GM10266 (cell line): ENCODE measurements at regions not wholly inside any gene's neighbourhood (a gene's known extent, or its start where the extent isn't known, plus 50 kb on each side); places are given as distances from the start of the nearest gene placed in this dataset.

ENCODE experiments used
- DNase-seq: peaks from one replicate; pipeline ENCODE4 v3.0.0; 2012; ENCODE audit errors: extremely low spot score
- TF ChIP-seq, protein P1 (sequence below): IDR thresholded peaks from 2 replicates; pipeline ENCODE4 v1.5.1; 2012; ENCODE audit warnings: mild to moderate bottlenecking, low read depth; ENCODE audit not compliant: control insufficient read depth, insufficient read depth; ENCODE audit errors: missing control alignments

DNA sequence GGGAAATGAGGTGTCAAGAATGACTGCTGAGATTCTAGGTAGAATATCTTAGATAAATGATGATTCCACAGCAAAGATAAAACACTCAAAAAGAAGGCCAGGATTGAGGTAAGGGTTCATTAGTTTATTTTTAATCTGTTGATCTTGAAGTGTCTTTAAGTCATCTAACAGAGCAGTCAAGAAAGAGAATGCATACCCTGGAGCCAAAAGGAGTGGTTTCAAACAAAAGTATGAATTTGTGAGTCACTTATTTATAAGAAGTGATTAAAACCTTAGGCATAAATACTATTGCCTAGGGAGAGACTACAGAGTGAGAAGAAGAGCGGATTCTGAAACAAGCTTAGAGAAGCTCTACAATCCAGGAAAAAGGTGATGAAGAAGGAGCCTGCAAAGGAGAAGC, 541.0 kb downstream of the DTWD2 start:
- TF ChIP-seq, protein P1, sequence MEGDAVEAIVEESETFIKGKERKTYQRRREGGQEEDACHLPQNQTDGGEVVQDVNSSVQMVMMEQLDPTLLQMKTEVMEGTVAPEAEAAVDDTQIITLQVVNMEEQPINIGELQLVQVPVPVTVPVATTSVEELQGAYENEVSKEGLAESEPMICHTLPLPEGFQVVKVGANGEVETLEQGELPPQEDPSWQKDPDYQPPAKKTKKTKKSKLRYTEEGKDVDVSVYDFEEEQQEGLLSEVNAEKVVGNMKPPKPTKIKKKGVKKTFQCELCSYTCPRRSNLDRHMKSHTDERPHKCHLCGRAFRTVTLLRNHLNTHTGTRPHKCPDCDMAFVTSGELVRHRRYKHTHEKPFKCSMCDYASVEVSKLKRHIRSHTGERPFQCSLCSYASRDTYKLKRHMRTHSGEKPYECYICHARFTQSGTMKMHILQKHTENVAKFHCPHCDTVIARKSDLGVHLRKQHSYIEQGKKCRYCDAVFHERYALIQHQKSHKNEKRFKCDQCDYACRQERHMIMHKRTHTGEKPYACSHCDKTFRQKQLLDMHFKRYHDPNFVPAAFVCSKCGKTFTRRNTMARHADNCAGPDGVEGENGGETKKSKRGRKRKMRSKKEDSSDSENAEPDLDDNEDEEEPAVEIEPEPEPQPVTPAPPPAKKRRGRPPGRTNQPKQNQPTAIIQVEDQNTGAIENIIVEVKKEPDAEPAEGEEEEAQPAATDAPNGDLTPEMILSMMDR = no peak
- no peak for DNase-seq

DNA sequence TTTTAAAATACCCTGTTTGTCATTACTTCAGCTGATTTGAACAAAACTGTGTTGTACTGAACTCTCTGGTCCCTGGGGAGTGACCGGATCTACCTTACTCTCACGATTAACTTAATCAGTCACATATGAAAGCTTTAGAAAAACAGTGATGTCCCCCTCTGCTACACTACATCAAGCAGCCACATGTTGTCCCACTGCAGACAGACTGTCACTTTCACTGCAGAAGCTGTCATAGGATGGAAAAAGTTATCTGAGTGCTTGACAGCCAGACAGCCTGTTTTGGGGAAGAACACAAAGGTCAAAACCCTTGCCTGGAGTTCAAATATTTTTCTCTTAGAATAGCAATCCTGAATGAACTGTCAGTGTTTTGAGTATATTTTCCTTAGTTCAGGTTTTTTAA, 546.4 kb downstream of the DTWD2 start:
- TF ChIP-seq, protein P1 = no peak
- DNase-seq = no peak

DNA sequence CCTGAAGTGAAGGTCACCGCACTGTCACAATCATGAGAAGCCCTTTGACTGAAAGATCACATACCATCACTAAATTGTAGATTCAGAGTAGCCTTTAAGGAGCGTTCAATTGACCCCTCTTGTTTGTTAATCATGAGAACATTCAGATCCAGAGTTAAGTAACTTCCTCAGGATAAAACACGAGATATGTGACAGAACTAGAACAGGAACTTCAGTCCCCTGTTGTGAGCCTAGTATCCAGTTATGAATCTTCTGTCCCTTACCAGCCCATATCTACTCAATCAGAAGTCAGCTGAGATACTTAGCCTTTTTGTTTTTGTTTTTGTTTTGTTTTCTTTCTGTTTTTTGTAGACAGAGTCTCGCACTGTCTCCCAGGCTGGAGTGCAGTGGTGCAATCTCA, 547.3 kb downstream of the DTWD2 start:
- no peak for DNase-seq
- TF ChIP-seq, protein P1 = no peak

DNA sequence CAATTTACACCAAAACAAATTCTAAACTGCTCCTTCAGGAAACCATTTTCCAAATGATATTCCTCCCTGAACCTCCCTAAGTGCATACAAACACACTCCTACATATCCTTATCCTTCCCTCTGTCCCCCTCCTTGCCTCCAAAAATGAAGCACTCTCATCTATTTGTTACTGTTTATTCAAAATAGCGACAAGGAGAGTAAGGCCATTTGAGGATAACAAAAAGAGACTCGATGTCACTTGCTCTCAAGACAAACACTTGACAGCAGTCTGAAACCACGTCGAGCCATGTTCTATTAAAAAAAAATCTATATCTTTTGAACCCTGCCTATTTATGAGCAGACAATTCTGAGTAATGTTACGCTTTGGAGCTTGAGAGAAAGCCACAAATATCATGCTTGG, 547.9 kb downstream of the DTWD2 start:
- TF ChIP-seq, protein P1 = no peak
- DNase-seq = no peak

DNA sequence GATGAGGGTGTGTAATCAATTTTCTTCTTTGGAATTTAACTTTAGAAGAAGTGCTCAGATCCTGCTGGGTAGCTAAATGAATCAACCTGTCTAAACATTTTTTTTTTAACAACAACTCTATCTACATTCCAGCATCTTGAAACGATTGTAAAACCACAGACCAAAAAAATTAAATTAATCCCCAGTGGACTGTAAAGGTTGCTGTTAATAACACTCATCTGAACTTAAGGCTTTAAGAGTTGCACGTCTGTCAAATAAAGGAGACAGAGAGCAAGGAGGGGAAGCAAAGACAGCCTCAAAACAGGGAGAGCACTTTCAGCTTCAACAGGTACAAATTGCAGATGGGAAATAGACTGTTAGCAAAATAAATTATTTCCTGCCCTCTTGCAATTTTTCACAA, 548.5 kb downstream of the DTWD2 start:
- TF ChIP-seq, protein P1 = no peak
- DNase-seq = no peak

DNA sequence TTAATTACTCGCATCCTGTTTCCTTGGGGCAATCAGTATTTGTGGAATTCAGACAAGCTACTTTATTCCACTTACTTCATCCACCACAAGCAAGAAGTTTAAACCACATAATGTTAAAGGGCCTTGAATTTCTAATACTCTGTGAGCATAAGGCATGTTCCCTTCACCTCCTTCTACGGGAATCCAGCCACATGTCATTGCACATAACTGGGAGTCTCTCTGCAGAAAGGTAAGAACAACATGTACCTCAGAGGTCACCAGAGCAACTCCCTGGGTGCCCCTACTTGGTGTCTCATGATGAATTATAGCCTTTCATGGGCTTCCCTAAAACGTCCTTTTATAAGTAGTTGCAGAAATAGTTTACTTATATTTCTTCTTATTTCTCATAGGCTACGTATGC, 553.2 kb downstream of the DTWD2 start:
- DNase-seq = no peak
- TF ChIP-seq, protein P1 = no peak

DNA sequence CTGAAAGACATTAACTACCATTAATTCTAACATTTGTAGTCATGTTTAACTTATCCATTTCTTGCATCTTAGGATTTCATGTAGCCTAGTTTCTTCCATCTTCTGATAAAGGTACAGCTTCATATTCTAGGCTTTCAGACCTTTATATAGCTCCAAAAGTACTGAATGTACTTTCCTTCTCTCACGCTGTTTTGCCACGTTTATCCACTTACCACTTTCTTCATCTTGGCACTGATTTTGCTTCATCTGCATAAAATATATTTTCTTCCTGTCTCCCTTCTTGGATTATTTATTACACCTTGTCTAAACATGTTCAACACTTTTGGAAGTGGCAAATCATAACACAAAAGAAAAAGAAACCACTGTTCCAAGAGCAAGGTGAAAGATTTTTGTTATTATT, 553.8 kb downstream of the DTWD2 start:
- TF ChIP-seq, protein P1 = no peak
- no peak for DNase-seq
